GM21526 (cell line): ENCODE measurements at regions not wholly inside any gene's neighbourhood (a gene's known extent, or its start where the extent isn't known, plus 50 kb on each side); places are given as distances from the start of the nearest gene placed in this dataset.

Source experiments
- ATAC-seq: cut with Tn5 transposase; IDR thresholded peaks from one replicate; pipeline ENCODE4 v1.9.1; 2021; ENCODE audit warnings: moderate library complexity; ENCODE audit not compliant: unreplicated experiment, low FRiP score

DNA sequence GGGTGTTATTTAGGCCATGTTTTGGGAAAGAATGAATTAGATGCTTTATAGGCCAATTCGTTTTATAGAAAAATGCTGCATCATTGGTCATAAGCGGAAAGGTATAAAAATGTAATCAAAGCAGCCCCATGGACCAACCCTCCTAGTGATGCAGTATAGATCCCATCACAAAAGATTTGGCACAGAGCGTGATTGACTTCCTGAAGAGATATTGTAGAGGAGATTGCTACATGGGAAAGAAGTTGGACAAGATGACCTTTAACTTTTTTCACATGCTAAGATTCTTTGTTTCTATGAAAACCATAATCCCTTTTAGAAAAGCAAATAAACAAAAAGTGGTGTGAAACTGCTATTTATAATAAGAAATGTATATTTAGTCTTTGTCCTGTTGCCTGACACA is 136.5 kb upstream of the FNDC3A start:
- no peak for ATAC-seq

GRCh38 chr13:48840366-48840765 is 135.3 kb upstream of the FNDC3A start:
- ATAC-seq: no peak

GRCh38 chr13:48842316-48842715 is 133.4 kb upstream of the FNDC3A start:
- no peak for ATAC-seq

- ATAC-seq: no peak
Observed at GRCh38 chr13:48843630-48844380, 131.9 kb upstream of the FNDC3A start.

- ATAC-seq: no peak
Observed at GRCh38 chr13:48844676-48845075, 131.0 kb upstream of the FNDC3A start.

DNA sequence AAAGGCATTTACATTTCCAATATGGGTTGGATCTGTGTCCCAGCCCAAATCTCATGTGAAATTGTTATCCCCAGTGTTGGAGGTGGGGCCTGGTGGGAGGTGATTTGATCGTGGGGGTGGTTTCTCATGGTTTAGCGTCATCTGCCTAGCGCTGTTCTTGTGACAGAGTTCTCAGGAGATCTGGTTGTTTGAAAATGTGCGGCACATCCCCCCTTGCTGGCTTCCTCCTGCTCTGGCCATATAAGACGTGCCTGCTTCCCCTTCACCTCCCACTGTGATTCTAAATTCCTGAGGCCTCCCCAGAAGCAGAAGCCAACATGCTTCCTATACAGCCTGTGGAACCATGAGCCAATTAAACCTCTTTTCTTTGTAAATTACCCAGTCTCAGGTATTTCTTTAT is 126.2 kb upstream of the FNDC3A start:
- ATAC-seq: no peak

- ATAC-seq: no peak
Observed at GRCh38 chr13:48851707-48852106, 124.0 kb upstream of the FNDC3A start.

GRCh38 chr13:48852911-48853727 is 122.6 kb upstream of the FNDC3A start:
- no peak for ATAC-seq

DNA sequence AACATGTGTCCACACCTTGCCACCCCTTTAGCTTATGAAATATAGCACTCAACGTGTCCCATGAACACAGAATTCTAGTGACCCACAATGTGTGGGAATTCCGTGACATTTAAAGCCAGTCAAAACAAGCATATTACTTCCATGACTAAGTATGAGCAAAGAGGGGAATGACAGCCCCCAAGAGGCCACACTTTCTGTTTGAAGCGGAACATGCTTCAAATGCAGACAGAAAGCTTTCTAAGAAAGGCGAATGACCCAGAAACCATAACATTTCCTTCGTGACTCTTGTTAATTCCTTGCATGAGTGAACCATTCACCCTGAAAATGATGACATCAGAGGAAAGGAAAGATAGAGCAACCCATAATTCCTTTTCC is 122.0 kb upstream of the FNDC3A start:
- ATAC-seq: no peak

DNA sequence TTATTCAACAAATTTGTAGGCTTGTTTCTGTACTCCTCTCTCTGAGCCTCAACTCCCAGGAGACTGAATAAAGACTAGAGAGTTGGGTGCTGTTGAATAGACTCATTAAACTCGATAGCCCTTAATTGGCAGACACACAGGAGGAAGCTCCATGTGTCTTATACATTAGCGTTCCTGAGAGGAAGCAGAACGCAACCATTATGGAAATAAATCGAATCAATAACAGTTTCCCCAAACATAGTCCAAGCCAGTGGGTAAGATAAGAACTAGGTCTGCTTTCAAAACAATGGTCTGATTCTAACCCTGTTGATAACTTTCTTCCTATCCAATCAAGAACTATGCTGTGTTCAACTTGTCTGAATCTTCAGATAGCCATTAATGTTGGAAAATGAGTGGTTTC is 118.1 kb upstream of the FNDC3A start:
- ATAC-seq: no peak

DNA sequence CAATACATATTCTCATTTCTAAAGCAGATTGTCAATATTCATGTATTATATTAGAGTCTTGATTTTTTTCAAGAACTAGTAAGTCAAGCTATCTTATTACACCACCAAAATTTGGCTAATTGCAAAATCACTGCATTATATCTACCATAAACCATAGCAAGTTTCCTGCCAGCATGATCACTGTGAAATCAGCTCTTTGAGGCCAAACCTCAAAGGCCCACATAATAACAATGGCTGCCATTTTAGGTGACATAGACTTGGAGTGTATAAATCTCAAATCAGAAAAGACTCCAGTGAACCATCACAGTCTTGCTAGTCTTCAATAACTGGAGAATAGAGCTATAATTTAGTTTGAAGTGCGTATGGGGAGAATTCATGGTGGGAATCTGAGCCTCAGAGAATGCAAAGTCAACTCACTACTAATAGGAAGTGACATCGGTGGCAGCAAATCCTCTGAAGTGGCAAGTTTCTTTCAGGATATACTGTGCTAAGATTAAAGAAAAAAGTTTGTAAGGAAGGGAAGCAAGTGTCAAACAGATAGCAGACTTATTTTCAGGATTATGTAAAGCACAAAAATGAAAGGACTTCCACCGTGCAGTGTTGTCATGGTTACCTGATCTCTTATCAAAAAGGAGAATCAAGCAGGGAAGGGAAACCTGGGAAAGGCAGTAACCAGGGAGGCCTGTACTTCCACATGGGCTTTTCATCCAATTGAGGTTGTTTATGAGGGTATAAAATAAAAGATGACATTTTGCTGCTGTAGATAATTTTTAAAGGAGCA is 117.4 kb upstream of the FNDC3A start:
- ATAC-seq: no peak

DNA sequence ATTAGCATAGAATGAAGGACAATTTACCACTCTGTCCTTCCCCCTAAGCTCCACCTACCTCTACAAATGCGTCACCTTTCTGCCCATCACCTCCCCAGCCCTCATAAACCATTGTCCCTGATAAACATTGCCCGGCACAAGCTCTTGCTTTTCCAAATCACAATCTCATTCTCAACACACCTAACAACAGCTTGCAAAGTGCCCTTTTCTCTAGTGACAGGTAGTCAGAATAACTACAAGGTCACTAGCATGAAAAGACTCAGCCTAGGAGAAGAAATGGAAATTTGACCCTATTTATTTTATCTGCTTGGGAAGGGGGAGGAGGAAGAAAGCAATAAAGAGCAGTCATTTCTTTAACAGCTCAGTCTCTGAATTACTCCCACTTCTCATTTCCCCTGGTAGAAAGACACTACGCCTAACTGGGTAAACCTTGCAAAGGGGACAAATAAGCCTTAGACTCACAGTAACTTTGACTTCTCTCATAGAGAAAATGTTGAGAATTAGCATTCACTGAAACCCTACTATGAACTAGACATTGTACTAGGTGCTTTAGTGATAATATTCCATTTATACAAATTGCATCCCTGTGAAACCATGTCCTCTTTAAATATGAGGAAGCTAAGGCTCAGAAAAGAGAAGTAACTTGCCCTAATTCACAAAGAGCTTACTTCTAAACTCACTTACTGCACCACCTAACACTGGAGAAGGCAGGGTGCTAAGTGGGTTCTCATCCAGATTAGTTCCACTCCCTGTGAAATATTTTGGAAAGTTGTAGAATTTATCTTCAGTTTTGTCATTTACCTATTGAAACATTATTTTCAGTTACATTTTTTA is 116.2 kb upstream of the FNDC3A start:
- no peak for ATAC-seq

DNA sequence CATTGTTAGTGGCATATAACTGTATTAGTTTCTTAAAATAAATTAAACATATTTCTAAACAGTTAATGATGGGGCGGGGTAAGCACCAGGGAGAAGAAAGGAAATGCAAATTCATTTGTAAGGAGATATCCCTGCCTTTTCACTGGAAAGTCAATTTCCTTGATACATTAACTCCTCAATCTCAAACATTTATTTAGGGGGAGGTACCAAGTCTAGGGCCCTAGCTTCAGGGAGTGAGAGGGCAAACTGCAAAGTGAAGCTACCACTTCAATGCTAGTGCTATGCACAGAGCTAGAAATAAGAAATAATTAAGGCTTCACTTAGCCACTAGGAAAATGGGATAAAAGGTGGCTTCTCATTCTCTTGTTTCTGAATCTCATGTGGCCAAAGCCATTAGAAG is 115.3 kb upstream of the FNDC3A start:
- no peak for ATAC-seq

DNA sequence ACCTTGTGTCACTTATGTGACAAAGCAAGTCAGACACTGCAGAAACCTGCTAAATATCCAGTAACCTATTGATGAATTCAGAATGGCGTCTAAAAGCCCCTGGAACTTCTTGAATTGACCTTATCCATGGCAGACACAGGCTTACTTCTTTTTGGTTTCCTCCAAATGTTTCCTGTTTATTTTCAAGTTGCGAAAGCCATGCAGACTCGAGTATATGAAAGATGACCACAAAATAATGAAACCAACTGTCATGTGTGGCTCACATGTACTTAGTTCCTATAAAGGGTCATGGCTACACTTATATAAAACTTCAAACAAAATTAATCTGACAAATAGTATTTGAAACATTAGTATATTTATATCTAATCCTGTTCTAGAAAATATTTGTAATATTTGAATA is 113.1 kb upstream of the FNDC3A start:
- ATAC-seq: no peak

GRCh38 chr13:48864100-48864499 is 111.6 kb upstream of the FNDC3A start:
- no peak for ATAC-seq

- ATAC-seq: no peak
Observed at GRCh38 chr13:48866249-48866648, 109.5 kb upstream of the FNDC3A start.

DNA sequence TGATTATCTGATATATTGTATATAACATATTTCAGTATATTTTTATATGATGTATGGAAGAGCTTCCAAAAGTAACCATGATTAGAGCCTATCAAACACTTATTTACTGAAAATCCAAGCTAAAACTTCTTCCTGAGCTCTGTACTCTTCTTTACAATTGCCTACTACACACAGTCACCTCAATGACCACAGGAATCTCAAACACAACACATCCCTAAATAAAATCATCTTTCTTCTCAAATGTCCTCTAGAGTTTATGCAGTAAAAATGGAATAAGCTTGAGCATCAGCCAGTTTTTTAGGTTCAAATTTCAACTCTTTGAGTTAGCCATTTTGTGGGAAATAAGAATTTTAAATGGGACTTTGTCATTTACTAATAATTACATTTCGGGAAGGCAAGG is 102.6 kb upstream of the FNDC3A start:
- no peak for ATAC-seq

- ATAC-seq: no peak
Observed at GRCh38 chr13:48873587-48873986, 102.1 kb upstream of the FNDC3A start.

DNA sequence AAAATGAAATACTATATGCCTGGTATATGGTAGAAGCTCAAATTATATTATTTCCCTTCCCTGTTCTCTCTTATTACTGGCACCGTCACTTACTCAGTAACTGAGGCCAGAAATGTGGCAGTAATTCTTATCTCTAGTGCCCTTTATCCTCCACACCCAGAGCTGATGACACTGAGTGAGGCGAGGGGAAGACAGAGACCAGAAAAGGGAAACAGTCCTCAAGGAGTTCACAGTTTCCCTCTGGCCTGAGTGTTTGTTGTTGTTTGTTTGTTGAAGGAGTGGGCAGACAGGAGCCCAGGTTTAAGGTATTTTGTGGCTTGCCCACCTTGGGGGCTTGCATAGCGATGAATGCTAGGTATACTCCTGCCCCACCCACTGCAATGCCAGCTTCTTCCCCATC is 101.5 kb upstream of the FNDC3A start:
- no peak for ATAC-seq

DNA sequence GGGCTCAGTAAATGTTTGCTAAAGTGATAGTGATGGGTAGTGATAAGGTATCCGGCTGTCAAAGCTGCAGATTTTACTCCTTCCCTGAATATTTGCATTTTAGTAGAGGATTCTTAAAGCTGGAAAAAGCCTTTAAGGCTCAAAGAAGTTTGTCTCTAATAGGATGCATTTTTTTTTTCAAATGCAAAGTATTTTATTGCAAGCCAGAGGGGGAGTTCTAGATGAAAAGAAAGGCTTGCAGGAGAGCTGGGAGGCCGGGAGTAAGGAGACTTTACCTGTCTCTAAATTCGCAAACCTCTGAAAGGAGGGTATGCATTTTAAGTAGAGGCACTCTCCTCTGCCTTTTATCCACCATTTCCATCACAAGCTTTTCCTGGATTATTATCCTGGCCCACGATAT is 100.7 kb upstream of the FNDC3A start:
- ATAC-seq: no peak
